ENCODE measurements at regions not wholly inside any gene's neighbourhood (a gene's known extent, or its start where the extent isn't known, plus 50 kb on each side); places are given as distances from the start of the nearest gene placed in this dataset.

DNA sequence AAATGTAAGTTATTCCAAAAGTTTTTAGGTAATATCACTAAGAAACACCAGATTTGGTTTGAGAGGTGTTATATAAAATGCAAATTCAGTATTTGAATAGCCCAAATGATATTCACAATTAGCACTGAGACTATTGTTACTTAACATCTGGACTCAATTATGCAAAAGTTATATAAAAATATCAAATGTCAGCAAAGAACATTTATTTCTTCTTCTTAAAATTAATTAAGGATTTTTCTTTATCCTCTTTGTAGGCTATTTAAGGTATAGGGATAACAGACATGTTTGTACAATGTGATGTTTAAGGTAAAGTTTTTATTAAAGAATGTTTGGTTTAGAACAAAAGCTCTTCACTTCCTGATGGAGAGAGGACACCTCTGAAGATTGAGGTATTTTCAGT lies 63.3 kb upstream of the GK2 start:
- H3K4me2 ChIP-seq (ENCODE audit: control insufficient read depth, insufficient read depth), result no peak overlapping the region
- POLR2A ChIA-PET, result no interaction called here
- no peak for DNase-seq (ENCODE audit: low read depth, low spot score)

More for the DNA sequence above, 63.3 kb upstream of the GK2 start:
- CTCF ChIA-PET, result no interaction called here
- SMC1A ChIA-PET (ENCODE audit: uncharacterized antibody, unreplicated experiment), result no interaction called here
- ATAC-seq (no peak), FAIRE-seq (no peak)
- BruUV-seq (replicated peaks), result no TSS peak
- in situ Hi-C loops (cut with MboI) (no loop called here), intact Hi-C loops (cut with micrococcal nuclease; ENCODE audit: unreplicated experiment) (no loop called here)
- no peaks in the 10 kb centered on the region for H3K79me2 ChIP-seq (ENCODE audit: control insufficient read depth, insufficient read depth, low read length)
- no peak overlapping the region for H3K4me3 ChIP-seq
- no peak overlapping the region for H3K27ac ChIP-seq (ENCODE audit: control insufficient read depth, insufficient read depth)
- H4K20me1 ChIP-seq (ENCODE audit: control insufficient read depth, insufficient read depth), result no peaks in the 10 kb centered on the region
- RAD21 ChIA-PET (ENCODE audit: unreplicated experiment), result no interaction called here
- no peaks in the 10 kb centered on the region for H3K36me3 ChIP-seq (ENCODE audit: control insufficient read depth in 2 of 2, insufficient read depth in 2 of 2, low read length in 1 of 2)
- no peaks in the 10 kb centered on the region for H3K9me3 ChIP-seq (replicated peaks; ENCODE audit: control insufficient read depth, insufficient read depth, low read length)
- no peak overlapping the region for H2AFZ ChIP-seq (ENCODE audit: control insufficient read depth, low read depth, low read length)
- no peak overlapping the region for H3K9ac ChIP-seq (ENCODE audit: control insufficient read depth, insufficient read depth, low read length)
- no peaks in the 10 kb centered on the region for H3K27me3 ChIP-seq (replicated peaks in 1 of 2; ENCODE audit: control insufficient read depth in 2 of 2, insufficient read depth in 2 of 2, low read length in 1 of 2)
- no peaks in the 10 kb centered on the region for H3K4me1 ChIP-seq (ENCODE audit: control insufficient read depth, insufficient read depth, low read length)
- no peak for TF ChIP-seq YY1 (IDR thresholded peaks at IDR 0.05; ENCODE audit: low read depth, low read length)
- TF ChIP-seq, protein P1, sequence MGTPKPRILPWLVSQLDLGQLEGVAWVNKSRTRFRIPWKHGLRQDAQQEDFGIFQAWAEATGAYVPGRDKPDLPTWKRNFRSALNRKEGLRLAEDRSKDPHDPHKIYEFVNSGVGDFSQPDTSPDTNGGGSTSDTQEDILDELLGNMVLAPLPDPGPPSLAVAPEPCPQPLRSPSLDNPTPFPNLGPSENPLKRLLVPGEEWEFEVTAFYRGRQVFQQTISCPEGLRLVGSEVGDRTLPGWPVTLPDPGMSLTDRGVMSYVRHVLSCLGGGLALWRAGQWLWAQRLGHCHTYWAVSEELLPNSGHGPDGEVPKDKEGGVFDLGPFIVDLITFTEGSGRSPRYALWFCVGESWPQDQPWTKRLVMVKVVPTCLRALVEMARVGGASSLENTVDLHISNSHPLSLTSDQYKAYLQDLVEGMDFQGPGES (IDR thresholded peaks at IDR 0.05), result no peak
- TF ChIP-seq, protein P2, sequence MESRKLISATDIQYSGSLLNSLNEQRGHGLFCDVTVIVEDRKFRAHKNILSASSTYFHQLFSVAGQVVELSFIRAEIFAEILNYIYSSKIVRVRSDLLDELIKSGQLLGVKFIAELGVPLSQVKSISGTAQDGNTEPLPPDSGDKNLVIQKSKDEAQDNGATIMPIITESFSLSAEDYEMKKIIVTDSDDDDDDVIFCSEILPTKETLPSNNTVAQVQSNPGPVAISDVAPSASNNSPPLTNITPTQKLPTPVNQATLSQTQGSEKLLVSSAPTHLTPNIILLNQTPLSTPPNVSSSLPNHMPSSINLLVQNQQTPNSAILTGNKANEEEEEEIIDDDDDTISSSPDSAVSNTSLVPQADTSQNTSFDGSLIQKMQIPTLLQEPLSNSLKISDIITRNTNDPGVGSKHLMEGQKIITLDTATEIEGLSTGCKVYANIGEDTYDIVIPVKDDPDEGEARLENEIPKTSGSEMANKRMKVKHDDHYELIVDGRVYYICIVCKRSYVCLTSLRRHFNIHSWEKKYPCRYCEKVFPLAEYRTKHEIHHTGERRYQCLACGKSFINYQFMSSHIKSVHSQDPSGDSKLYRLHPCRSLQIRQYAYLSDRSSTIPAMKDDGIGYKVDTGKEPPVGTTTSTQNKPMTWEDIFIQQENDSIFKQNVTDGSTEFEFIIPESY (IDR thresholded peaks at IDR 0.05), result no peak
- no peak for TF ChIP-seq RAD51 (IDR thresholded peaks at IDR 0.05)
- no peak for TF ChIP-seq RB1 (IDR thresholded peaks at IDR 0.05; ENCODE audit: borderline replicate concordance)
- TF ChIP-seq USF2 (IDR thresholded peaks at IDR 0.05; ENCODE audit: borderline replicate concordance, low read depth, low read length), result no peak
- no peak for TF ChIP-seq TBL1XR1 (IDR thresholded peaks at IDR 0.05; ENCODE audit: low read depth, low read length)
- TF ChIP-seq RCOR1 (conservative IDR thresholded peaks at IDR 0.05; ENCODE audit: low read depth, low read length), result no peak
- TF ChIP-seq GABPA (IDR thresholded peaks at IDR 0.05; ENCODE audit: low read depth), result no peak
- TF ChIP-seq ETV6 (conservative IDR thresholded peaks at IDR 0.05 in 1 of 2, IDR thresholded peaks at IDR 0.05 in 1 of 2; ENCODE audit: borderline replicate concordance in 1 of 2, low read depth in 1 of 2), result no peak
- TF ChIP-seq ATF7 (IDR thresholded peaks at IDR 0.05; ENCODE audit: low read depth), result no peak
- TF ChIP-seq CHD4 (IDR thresholded peaks at IDR 0.05), result no peak
- no peak for TF ChIP-seq HCFC1 (IDR thresholded peaks at IDR 0.05; ENCODE audit: low read length)
